PFSK-1 (cell line): ENCODE measurements at regions not wholly inside any gene's neighbourhood (a gene's known extent, or its start where the extent isn't known, plus 50 kb on each side); places are given as distances from the start of the nearest gene placed in this dataset.

Experiments used
- POLR2AphosphoS5 ChIP-seq: IDR thresholded peaks from 2 replicates; pipeline ENCODE4 v1.6.1; 2012; ENCODE audit warnings: low read depth, mild to moderate bottlenecking, control low read depth, low read length, moderate library complexity
- SIN3A ChIP-seq: IDR thresholded peaks from 2 replicates; pipeline ENCODE4 v1.6.1; 2012; ENCODE audit warnings: mild to moderate bottlenecking, low read length, moderate library complexity, borderline replicate concordance; ENCODE audit not compliant: insufficient read depth
- TAF1 ChIP-seq: IDR thresholded peaks from 2 replicates; pipeline ENCODE4 v1.6.1; 2012; ENCODE audit warnings: low read length, control low read depth, borderline replicate concordance; ENCODE audit not compliant: insufficient read depth
- TF ChIP-seq, protein P1 (sequence below), 2 experiments: IDR thresholded peaks; 2 replicates each; pipeline versions ENCODE4 v1.6.1 to v1.8.0; 2011 to 2012; ENCODE audit warnings: low read depth in 2 of 2, low read length in 2 of 2, control low read depth in 1 of 2, inconsistent platforms in 1 of 2, mild to moderate bottlenecking in 1 of 2, moderate library complexity in 1 of 2; ENCODE audit not compliant: insufficient read depth in 1 of 2

DNA sequence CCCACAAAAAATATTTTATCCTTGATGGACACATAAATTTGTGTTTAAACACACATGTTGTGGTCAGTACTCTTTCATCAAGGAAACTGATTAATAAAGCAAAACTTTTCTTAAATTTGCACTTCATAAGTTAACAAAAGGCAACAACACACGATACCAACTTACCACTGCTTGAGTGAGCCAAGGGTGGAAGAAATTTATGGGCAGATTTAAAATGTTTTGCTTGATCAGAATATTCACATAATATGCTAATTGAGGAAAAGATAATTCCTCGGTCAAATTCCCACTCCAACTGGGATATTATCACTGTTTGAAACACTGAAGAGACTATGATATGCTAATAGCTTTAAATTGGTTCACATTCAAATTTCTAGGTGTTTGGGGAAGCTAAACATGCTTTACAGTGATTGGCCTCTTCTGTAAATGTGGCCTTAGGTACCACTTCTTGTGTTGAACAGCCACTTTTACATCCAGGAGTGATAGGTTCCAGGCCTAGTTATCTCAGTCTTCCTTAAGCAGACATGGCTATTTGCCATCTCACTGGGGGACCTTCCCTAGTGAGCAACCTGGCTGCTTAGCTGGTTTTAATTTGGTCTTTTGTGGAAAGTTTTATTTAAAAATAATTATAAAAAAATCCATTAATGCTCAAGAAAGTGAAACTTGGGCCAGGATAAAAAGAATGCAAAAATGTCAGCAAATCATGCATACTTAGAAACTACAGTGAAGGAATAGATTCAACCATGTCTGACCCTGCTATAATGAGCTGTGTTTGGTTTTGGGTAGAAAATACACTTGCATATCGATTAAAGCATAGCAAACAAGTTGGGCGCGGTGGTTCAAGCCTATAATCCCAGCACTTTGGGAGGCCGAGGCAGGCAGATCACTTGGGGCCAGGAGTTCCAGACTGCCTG, 221.2 kb upstream of the MAP3K7 start:
- TF ChIP-seq TAF1 (no peak), POLR2AphosphoS5 (no peak), SIN3A (no peak)
- TF ChIP-seq, protein P1, sequence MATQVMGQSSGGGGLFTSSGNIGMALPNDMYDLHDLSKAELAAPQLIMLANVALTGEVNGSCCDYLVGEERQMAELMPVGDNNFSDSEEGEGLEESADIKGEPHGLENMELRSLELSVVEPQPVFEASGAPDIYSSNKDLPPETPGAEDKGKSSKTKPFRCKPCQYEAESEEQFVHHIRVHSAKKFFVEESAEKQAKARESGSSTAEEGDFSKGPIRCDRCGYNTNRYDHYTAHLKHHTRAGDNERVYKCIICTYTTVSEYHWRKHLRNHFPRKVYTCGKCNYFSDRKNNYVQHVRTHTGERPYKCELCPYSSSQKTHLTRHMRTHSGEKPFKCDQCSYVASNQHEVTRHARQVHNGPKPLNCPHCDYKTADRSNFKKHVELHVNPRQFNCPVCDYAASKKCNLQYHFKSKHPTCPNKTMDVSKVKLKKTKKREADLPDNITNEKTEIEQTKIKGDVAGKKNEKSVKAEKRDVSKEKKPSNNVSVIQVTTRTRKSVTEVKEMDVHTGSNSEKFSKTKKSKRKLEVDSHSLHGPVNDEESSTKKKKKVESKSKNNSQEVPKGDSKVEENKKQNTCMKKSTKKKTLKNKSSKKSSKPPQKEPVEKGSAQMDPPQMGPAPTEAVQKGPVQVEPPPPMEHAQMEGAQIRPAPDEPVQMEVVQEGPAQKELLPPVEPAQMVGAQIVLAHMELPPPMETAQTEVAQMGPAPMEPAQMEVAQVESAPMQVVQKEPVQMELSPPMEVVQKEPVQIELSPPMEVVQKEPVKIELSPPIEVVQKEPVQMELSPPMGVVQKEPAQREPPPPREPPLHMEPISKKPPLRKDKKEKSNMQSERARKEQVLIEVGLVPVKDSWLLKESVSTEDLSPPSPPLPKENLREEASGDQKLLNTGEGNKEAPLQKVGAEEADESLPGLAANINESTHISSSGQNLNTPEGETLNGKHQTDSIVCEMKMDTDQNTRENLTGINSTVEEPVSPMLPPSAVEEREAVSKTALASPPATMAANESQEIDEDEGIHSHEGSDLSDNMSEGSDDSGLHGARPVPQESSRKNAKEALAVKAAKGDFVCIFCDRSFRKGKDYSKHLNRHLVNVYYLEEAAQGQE (IDR thresholded peaks at IDR 0.05; ENCODE audit: insufficient read depth in 1 of 2, low read depth in 2 of 2, low read length in 2 of 2), result no peak
